ENCODE measurements at regions not wholly inside any gene's neighbourhood (a gene's known extent, or its start where the extent isn't known, plus 50 kb on each side); places are given as distances from the start of the nearest gene placed in this dataset.

GRCh38 chr12:97967831-97968230, 505.2 kb downstream of the RMST start:
- no peaks in the 10 kb centered on the region for H3K9me3 ChIP-seq
- H3K4me3 ChIP-seq, result no peak overlapping the region
- TF ChIP-seq, protein P1, sequence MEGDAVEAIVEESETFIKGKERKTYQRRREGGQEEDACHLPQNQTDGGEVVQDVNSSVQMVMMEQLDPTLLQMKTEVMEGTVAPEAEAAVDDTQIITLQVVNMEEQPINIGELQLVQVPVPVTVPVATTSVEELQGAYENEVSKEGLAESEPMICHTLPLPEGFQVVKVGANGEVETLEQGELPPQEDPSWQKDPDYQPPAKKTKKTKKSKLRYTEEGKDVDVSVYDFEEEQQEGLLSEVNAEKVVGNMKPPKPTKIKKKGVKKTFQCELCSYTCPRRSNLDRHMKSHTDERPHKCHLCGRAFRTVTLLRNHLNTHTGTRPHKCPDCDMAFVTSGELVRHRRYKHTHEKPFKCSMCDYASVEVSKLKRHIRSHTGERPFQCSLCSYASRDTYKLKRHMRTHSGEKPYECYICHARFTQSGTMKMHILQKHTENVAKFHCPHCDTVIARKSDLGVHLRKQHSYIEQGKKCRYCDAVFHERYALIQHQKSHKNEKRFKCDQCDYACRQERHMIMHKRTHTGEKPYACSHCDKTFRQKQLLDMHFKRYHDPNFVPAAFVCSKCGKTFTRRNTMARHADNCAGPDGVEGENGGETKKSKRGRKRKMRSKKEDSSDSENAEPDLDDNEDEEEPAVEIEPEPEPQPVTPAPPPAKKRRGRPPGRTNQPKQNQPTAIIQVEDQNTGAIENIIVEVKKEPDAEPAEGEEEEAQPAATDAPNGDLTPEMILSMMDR (IDR thresholded peaks at IDR 0.05), result no peak
- TF ChIP-seq POLR2AphosphoS5 (IDR thresholded peaks at IDR 0.05) (no peak), POLR2A (IDR thresholded peaks at IDR 0.05) (no peak)
- no peaks in the 10 kb centered on the region for H3K36me3 ChIP-seq
- H3K27ac ChIP-seq, result no peak overlapping the region
- intact Hi-C loops (cut with DNase I), result no loop called here
- WGBS, result 41% methylated on average over 2 of the region's 2 CpGs
- DNase-seq (ENCODE audit: low spot score), result peak; percentile 27
- H3K27me3 ChIP-seq (replicated peaks; ENCODE audit: insufficient read depth), result no peaks in the 10 kb centered on the region
- no peaks in the 10 kb centered on the region for H3K4me1 ChIP-seq (replicated peaks)

- no peak for DNase-seq (ENCODE audit: low spot score)
- H3K4me1 ChIP-seq (replicated peaks), result no peaks in the 10 kb centered on the region
- no peak overlapping the region for H3K27ac ChIP-seq
- no peaks in the 10 kb centered on the region for H3K27me3 ChIP-seq (replicated peaks; ENCODE audit: insufficient read depth)
- 71% methylated on average over 5 of the region's 5 CpGs for WGBS
- intact Hi-C loops (cut with DNase I), result no loop called here
- H3K9me3 ChIP-seq, result no peaks in the 10 kb centered on the region
- H3K4me3 ChIP-seq, result no peak overlapping the region
- no peak for TF ChIP-seq POLR2A (IDR thresholded peaks at IDR 0.05)
- no peak for TF ChIP-seq POLR2AphosphoS5 (IDR thresholded peaks at IDR 0.05)
- TF ChIP-seq, protein P1 (IDR thresholded peaks at IDR 0.05), result no peak
- no peaks in the 10 kb centered on the region for H3K36me3 ChIP-seq
These were observed 506.1 kb downstream of the RMST start for GRCh38 chr12:97968641-97969197.

DNA sequence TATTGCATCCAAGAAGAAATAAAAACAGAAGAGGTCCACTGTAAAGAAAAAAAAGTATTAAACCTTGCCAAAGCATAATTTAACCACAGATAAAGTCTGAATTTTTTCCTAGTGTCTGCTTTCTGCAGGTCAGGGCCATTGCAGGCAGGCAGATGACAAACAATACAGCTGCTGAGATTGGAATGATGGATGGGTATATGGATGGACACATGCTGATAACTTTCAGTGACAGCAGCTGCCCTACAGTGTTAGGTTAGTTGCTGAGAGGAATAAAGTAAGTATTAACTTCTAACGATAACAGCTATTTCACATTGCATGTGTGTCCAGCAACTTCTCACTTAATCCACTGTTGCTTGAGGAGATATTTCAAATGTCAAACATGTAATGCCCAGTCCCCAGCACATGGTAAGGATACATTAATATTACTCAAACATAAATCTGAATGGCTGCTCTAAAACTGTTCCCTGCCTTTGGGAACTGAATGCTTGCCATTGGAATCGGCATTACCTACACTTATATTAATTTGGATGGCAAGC, 515.3 kb downstream of the RMST start:
- TF ChIP-seq, protein P1 (IDR thresholded peaks at IDR 0.05), result no peak
- no peak for TF ChIP-seq POLR2A (IDR thresholded peaks at IDR 0.05)
- no peak for TF ChIP-seq POLR2AphosphoS5 (IDR thresholded peaks at IDR 0.05)
- no peaks in the 10 kb centered on the region for H3K27me3 ChIP-seq (replicated peaks; ENCODE audit: insufficient read depth)
- H3K27ac ChIP-seq, result no peak overlapping the region
- H3K36me3 ChIP-seq, result no peaks in the 10 kb centered on the region
- H3K4me3 ChIP-seq, result no peak overlapping the region
- no peaks in the 10 kb centered on the region for H3K4me1 ChIP-seq (replicated peaks)
- no peaks in the 10 kb centered on the region for H3K9me3 ChIP-seq
- WGBS, result 86% methylated on average over 2 of the region's 2 CpGs
- intact Hi-C loops (cut with DNase I), result no loop called here
- no peak for DNase-seq (ENCODE audit: low spot score)

DNA sequence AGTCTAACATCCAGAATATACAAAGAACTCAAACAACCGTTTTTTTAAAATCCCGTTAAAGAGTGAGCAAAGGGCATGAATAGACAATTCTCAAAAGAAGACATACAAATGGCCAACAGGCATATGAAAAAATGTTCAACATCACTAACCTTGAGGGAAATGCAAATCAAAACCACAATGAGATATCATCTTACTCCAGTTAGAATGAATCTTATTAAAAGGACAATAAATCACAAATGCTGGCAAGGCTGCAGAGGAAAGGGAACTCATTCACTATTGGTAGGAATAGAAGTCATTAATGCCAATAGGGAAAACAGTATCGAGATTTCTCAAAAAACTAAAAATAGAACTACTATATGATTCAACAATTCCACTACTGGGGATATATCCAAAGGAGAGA, 520.1 kb downstream of the RMST start:
- intact Hi-C loops (cut with DNase I), result no loop called here
- Histone ChIP-seq H3K27me3 (replicated peaks; ENCODE audit: insufficient read depth) (no peaks in the 10 kb centered on the region), H3K9me3 (no peaks in the 10 kb centered on the region), H3K27ac (no peak overlapping the region), H3K36me3 (no peaks in the 10 kb centered on the region), H3K4me3 (no peak overlapping the region), H3K4me1 (replicated peaks) (no peaks in the 10 kb centered on the region)
- peak; percentile 11 for DNase-seq (ENCODE audit: low spot score)
- WGBS, result 45% methylated on average over 3 of the region's 3 CpGs
- TF ChIP-seq, protein P1 (IDR thresholded peaks at IDR 0.05), result no peak
- TF ChIP-seq POLR2AphosphoS5 (IDR thresholded peaks at IDR 0.05), result peak; percentile 36
- no peak for TF ChIP-seq POLR2A (IDR thresholded peaks at IDR 0.05)

GRCh38 chr12:97983796-97984195, 521.2 kb downstream of the RMST start:
- Histone ChIP-seq H3K27me3 (replicated peaks; ENCODE audit: insufficient read depth) (no peaks in the 10 kb centered on the region), H3K27ac (no peak overlapping the region), H3K9me3 (no peaks in the 10 kb centered on the region), H3K4me3 (no peak overlapping the region), H3K4me1 (replicated peaks) (no peaks in the 10 kb centered on the region), H3K36me3 (no peaks in the 10 kb centered on the region)
- TF ChIP-seq, protein P1 (IDR thresholded peaks at IDR 0.05), result no peak
- TF ChIP-seq POLR2A (IDR thresholded peaks at IDR 0.05), result no peak
- no peak for TF ChIP-seq POLR2AphosphoS5 (IDR thresholded peaks at IDR 0.05)
- intact Hi-C loops (cut with DNase I), result no loop called here
- no peak for DNase-seq (ENCODE audit: low spot score)
- 89% methylated on average over 3 of the region's 3 CpGs for WGBS
